ENCODE measurements at regions not wholly inside any gene's neighbourhood (a gene's known extent, or its start where the extent isn't known, plus 50 kb on each side); places are given as distances from the start of the nearest gene placed in this dataset.

GRCh38 chr7:46494441-46494840 lies 573.4 kb upstream of the IGFBP3 start:
- no peak for DNase-seq (ENCODE audit: low read depth in 2 of 2)

DNA sequence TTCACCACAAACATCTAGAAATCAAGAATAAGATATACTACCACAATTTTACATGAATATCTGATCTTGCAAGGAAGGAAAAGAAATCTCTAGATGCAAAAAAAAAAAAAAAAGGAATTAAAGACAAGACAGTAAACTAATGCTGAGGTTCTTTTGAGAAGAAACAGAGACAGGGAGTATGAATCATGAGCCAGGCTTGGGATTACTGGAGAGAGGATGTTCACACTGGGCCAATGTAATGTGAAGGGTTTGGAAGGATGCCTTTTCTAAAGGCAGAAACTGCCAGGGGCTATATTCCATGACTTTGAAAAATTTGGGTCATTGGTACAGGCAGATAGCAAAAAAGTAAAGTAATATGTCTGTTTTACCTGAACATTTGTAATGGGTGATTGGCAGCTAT lies 573.0 kb upstream of the IGFBP3 start:
- no peak for DNase-seq (ENCODE audit: low read depth in 2 of 2)

- DNase-seq (ENCODE audit: low read depth in 2 of 2) = no peak
Observed at GRCh38 chr7:46493196-46493595, 572.1 kb upstream of the IGFBP3 start.

GRCh38 chr7:46492466-46492865 lies 571.4 kb upstream of the IGFBP3 start:
- DNase-seq (ENCODE audit: low read depth in 2 of 2) = no peak

DNA sequence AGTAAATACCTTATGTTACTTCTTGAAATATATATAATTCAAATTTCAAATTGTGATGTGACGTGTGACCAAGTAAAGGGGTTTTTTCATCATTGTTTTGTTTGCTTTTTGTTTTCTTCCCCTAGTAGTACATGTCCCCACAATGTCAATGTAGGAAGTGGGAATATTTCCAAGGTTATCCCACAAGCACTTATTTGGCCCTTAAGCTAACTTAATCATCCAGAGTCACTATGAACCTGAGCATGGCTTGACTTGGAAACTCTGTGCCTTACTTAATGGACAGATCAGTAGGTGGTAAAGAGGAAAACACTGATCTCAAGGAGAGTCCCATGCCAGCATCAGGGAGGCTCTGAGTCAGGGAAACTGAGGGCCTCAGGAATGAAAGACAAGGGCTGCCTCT lies 569.3 kb upstream of the IGFBP3 start:
- DNase-seq (ENCODE audit: low read depth in 2 of 2) = no peak

DNA sequence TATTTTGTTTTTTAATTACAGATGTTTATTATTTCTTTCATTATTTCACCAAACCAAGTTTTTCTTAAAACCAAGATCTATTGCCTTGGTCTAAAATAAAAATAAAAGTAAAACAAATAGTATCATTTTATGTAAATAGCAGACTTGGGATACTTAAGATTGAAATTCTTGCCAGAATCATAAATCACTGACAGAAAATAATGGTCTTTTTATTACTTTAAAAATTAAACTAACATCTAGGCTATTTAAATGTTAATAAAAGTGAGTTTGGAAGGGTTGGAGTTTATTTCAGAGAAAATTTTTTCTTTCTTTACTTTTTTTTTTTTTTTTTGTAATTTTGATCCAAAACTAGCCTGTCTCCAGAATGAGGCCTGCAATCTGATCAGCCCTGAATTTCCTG lies 568.0 kb upstream of the IGFBP3 start:
- DNase-seq (ENCODE audit: low read depth in 2 of 2) = no peak

DNA sequence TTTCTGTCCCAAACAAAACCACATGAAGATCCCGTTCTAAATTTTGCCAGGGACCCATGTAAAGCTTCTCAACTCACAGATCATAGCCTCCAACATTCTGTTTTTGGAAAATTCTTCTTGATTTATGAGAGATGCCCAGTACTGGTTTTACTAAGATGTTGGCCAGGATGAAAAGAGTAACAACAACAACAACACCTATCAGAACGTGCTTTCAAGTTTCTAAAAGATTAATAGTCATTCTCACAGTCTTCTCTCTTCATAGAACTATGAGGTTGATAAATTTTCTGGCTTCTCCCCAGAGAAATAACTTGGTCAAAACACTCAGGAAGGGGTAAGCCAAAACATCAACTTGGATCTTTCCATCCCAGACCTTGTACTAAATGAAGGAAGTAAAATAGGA lies 567.5 kb upstream of the IGFBP3 start:
- no peak for DNase-seq (ENCODE audit: low read depth in 2 of 2)

DNA sequence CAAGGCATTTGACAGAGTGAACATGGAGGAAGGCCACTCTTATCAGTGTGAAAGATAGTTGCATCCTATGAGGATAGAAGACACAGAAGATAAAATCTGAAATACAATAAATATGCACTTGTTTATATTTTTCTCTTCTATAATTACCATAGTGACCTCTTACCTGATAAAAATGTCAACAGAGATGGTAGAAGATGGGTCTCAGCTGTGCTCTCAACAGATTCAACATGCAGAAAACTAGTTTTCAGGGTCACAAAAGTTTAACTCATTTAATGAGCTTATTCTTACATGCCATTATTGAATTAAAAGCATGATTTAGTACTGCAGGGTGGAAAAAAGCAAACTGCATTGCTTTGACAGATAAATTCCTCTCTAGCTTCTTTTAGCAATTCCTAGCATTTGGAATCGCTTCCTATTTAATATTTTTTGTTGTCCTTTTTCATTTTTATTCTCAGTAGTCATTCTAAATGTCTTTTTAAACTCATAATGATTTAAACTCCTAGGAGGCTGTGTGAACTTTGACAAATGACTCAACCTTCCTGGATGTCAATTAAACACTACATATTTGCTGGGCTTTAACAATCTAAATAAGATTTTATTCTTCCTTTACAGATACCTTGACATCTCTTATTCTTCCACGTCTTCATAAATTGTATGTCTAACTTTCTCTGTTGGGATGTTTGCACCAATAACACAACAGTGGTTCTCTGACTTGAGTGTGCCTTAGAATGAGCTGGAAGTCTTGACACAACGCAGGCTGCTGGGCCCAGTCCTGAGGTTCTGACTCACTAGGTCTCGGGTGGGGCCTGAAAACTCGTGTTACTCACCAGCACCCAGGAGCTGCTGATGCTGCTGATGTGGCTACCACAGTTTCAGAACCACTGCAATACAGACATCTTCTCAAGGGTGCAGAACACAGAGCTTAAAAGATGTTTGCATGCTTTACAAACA lies 565.5 kb upstream of the IGFBP3 start:
- DNase-seq (ENCODE audit: low read depth in 2 of 2) = no peak

- DNase-seq (ENCODE audit: low read depth in 2 of 2) = no peak
Observed at GRCh38 chr7:46485481-46486065, 564.5 kb upstream of the IGFBP3 start.

DNA sequence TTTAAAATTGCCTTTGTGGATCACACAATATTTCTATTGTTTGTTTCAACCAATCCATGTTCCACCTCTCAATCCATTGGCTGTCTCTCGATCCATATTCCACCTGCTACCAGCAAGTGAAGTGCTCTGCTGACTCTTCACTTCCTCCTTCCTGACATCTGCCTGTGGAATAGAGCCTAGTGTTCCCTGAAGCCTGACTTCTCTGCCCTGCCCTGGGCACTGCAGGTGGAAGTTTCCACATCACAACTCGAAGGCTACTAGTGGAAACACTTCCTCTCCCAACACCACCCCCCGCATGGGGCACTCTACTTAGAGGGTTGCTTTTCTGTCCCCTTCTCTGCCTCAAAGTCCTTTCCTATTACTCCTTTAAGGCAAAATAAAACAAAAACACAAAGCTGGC lies 563.8 kb upstream of the IGFBP3 start:
- DNase-seq (ENCODE audit: low read depth in 2 of 2) = no peak

GRCh38 chr7:46480619-46481018 lies 559.5 kb upstream of the IGFBP3 start:
- no peak for DNase-seq (ENCODE audit: low read depth in 2 of 2)

GRCh38 chr7:46479680-46480079 lies 558.6 kb upstream of the IGFBP3 start:
- no peak for DNase-seq (ENCODE audit: low read depth in 2 of 2)

GRCh38 chr7:46478046-46478445 lies 557.0 kb upstream of the IGFBP3 start:
- DNase-seq (ENCODE audit: low read depth in 2 of 2) = no peak

GRCh38 chr7:46468753-46469356 lies 547.8 kb upstream of the IGFBP3 start:
- DNase-seq (ENCODE audit: low read depth in 2 of 2) = no peak

DNA sequence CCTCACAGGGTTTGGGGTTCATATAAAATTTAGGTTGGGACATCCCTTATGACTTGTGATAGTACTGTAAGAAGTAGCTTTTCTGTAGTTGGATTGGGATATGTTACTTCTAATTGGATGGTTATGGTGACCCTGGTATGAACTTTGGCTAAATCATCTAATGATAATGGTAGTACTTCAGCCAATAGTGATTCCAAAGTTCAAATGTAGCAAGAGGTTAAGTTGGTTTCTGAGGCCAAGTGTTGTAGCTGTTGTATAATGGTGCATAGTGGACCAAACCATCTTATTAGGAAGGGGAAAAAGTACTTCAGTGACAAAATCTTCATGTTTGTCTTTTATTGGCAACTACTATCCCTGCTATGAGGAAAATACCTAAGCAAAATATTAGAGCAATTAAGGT lies 542.1 kb upstream of the IGFBP3 start:
- no peak for DNase-seq (ENCODE audit: low read depth in 2 of 2)

GRCh38 chr7:46461334-46461777 lies 540.3 kb upstream of the IGFBP3 start:
- DNase-seq (ENCODE audit: low read depth in 2 of 2) = no peak

DNA sequence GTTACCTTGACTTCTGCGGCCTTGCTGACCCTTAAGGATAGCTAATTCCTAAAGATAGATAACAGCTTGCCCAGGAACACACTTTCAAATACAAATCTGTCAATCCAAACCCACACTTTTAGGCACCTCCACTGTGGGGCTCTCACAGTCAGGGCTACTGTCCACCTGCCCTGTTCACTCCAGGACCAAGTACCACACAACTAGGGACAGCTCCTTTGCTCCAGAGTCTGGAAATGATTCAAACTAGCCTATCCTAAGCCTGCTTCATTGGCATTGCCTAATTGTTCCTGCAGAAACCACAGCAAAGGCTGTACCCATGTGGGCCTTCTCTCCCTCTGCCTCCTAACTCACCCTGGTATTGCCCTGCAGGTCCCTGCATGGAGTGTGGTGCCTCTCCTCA lies 538.9 kb upstream of the IGFBP3 start:
- no peak for DNase-seq (ENCODE audit: low read depth in 2 of 2)

DNA sequence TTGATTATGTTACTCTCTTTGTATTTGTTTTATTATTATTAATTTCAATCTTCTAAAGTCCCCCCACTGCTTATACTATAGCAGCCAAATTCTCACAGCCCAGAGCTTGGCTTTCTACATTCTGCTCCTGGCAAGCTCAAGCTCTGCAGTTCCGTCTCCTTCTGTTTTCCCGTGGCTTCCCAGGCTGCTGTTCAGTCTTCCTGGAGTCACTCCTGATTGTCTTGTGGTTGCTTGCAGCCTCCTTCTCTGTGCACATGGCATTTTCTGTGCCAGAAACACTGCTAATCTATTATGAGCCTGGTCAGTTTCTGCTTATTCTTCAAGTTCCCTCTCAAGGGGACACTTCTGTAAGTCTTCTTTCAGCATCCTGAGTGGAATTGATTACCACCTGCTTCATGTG lies 533.7 kb upstream of the IGFBP3 start:
- DNase-seq (ENCODE audit: low read depth in 2 of 2) = no peak

GRCh38 chr7:46452561-46453135 lies 531.6 kb upstream of the IGFBP3 start:
- no peak for DNase-seq (ENCODE audit: low read depth in 2 of 2)

DNA sequence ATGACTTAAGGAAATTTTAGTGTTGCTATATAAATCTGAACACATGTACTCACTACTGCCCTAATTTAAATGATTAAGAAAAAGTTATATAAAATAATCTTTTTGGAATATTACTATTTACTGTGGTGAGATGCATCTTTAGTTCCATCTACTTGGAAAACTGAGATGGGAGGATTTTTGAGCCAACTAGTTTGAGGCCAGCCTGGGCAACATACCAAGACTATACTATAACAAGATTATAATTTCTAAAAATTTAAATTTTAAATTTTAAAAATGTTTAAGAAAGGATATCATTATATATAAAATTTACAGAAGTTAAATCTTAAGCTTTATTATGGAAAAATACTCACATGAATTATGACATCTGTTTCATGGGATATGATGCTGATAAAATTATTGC lies 530.8 kb upstream of the IGFBP3 start:
- DNase-seq (ENCODE audit: low read depth in 2 of 2) = no peak

GRCh38 chr7:46450886-46451285 lies 529.8 kb upstream of the IGFBP3 start:
- DNase-seq (ENCODE audit: low read depth in 2 of 2) = no peak

- DNase-seq (ENCODE audit: low read depth in 2 of 2) = no peak
Observed at GRCh38 chr7:46450425-46450824, 529.4 kb upstream of the IGFBP3 start.

DNA sequence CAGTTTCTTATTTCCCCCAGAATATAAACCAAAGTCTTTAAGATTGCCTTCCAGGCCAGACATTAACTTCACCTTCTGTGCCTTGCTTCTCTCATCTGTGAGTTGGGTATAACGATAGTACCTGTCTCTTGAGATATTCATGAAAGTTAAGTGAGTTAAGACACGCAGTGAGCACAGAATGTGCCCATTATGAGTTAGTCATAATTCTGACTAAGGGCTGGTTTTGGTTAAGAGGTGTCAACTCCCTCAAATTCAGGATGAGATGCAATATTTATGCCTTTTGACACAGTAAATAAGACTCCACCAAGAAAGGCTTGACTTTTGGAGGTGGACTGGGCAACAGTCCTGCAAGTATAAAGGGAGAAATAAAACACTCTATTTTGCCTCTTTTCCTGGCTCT lies 528.7 kb upstream of the IGFBP3 start:
- DNase-seq (ENCODE audit: low read depth in 2 of 2) = no peak

All from stimulated activated CD8-positive, alpha-beta memory T cell treated with anti-CD3 and anti-CD28 coated beads, Interleukin-2, amount 100 ng/mL, for 48 hours (primary cell).